GM19397 (cell line): ENCODE measurements at regions not wholly inside any gene's neighbourhood (a gene's known extent, or its start where the extent isn't known, plus 50 kb on each side); places are given as distances from the start of the nearest gene placed in this dataset.
A peak's percentile ranks its signal among the peaks of the same experiment; 100 is the strongest.
"Not testable (repeated sequence)": the region's sequence is repeated elsewhere in the genome, so short reads cannot be mapped to it uniquely, and the experiment has no call there.

ENCODE experiments used
- ATAC-seq: cut with Tn5 transposase; IDR thresholded peaks from one replicate; pipeline ENCODE4 v1.9.1; 2021; ENCODE audit warnings: mild to moderate bottlenecking, moderate library complexity; ENCODE audit not compliant: unreplicated experiment

DNA sequence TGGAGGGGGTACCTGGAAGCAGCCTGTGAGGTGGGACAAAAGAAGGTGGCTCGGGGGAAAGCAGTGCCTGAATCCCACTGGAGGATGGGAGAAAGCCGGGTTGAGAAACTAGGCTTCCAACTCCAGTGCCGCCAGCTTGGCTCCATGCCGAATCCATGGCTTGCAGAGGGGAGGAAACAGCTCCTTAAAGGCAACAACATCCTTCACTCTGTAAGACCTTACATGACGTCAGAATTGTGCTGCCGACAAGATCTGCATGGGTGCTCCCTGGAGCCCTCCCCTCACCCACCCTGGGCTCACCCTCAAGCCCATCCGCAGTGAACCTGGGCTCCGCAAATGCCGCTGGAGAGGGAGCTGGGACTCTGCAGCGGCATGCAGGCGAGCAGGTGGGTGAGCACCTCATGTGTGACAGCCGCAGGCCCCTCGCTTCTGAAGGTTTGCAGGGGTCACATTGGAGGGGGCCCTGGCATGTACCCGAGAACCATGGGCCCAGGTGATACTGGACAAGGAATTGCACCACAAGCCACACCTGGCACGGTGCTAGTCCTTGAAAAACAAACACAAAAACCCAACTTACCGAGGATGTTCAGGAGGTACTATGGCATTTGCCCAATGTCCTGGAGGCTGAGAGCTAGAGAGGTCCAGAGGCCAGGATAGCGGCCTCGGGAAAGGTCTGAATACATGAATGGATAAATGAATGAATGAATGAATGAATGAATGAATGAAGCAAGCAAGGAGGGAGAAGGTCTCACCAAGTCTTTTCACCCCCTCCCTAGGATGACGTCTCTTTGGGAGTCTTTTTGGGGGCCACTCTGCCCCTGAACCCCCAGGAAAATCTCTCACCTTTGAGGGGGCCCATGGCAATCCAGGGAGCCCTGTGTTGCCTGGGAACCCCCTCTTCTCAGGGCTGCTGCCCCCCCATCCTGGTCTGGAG is 238.6 kb upstream of the SHH start:
- ATAC-seq: no peak

DNA sequence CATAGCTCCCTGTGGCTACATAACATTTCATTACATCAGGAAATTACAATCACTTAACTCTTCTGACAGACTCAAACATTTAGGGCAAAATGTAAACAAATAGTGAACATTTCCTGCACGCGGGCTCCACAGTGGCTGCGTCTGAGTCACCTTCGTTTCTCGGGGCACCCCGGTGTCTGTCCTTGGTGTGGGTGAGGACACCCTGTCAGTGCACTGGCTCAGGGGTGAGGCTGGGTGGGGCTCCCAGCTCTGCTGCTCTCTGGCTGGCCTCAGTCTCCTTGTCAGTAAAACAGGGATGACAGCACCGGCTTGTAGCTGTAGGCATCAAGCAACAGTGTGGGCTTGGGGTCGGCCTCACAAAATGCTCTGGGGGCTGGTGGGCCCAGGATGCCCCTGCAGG is 237.1 kb upstream of the SHH start:
- ATAC-seq: no peak

DNA sequence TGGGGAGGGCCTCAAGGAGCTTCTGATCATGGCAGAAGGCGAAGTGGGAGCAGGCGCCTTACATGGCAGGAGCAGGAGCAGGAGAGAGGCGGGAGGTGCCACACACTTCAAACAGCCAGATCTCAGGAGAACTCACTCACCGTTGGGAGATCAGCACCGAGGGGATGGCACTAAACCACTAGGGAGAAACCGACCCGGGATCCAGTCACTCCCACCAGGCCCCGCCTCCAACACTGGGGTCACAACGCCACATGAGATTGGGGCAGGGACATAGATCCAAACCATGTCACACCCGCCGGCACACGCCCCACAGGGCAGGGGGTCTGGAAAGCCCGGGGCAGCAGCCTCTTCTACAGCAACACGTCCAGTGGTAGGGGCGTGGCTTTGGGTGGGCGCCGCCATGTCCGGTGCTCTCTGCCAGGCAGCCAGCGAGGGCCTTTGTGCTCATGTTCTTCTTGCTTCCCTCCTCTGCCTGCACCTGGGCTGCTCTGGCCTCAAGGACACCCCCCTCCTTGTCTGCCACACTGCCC is 233.8 kb upstream of the SHH start:
- ATAC-seq: no peak

DNA sequence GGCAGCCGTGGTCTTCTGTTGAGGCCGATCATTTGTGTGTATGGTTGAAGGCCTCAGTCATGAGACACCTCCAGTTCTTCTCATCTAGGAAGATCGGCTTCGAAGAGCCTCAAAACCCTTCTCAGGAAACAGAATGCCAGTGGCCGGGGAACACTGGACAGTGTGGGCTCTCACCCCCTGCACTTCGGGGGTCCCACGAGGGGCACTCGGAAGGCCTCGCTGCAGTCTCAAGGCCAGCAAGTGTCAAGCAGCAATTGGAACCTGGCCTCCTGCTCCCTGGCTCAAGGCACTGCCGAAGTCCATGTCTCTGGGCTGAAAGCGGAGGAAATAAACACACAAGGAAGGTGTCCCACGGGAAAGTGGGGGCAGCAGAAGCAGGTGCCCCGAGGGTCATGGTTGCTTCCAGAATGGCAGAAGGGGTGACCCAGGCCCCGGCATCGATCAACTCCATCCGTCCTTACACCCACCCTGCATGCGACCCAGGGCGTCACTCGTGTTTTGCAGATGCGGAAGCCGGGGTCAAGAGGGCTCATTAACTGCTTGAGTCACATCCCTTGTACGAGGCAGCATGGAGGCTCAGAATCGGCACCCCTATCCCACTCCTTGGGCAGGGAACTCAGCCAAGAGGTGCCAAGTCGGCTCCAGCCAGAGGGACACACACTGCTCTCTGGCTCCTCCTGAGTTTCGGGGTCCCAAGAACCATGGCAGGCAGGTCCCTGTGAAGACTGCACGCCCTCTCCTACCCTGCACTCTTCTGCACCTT is 231.3 kb upstream of the SHH start:
- no peak for ATAC-seq

DNA sequence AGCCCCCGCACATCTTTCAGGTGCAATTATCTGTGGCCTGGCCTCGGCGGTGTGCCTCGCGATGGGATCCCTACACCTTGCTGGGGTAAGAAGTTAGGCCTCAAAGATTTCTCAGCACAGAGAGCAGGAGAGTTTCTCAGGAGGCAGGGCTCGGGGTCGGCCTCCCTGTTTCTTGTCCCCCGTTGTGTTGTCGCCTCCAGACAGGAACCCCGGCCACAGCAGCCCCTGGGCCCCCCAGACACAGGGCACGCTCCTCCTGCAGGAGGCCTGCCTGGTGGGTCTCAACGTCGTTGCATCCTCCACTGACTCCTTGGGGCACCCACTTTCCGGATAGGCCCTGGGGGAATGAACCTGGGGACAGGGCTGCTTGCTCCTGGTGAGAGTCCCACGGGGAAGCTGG is 229.1 kb upstream of the SHH start:
- no peak for ATAC-seq

DNA sequence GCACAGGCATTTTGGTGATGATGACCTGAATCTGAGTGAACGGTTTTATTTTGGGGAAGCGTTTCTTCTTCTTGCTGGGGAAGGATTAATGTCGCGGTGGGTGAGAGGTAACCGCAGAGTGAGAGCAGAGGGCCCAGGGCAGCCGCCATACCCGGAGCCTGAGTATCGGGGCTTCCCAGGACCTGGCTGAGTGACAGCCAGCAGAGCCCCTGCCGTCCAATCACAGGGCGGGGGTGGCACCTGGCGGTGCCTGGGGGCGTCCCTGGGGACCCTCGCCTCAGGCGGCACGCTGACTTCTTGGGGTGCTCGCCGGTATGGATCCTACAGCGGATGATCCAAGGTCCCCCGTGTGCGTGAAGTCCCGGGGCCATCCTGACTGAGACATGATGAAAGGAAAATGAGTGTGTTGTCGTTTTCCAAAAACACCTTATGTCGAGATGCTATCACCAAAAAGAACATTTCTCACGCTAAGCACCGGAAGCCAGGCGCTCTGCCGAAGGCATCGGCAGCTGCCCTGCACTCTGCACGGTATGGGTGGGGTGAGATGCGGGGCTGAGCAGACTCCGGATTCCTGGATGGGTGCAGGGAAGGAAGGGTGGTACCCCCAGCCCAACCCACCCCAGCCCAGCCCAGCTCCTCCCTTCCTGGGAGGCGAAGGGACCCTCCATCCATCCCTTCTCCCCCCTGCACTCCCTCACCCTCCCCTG is 227.9 kb upstream of the SHH start:
- ATAC-seq: no peak

DNA sequence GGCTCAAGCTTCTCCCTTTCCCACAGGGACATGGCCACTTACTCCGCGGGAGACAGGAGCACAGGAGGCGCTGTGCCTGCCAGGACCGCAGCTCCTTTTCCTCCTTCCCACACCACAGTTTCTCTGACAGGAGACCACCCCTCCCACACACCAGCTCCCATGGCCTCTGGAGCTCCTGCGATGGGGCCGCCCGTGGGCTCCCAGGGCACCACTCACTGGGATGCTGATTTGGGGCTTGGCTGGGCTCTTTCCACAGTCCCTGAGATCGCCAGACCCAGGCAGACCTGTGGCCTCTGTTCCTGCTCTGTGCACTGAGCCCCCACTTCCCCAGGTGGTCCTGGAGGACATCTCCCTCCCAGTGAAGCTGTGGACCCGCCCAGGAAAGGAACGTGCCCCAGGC is 226.9 kb upstream of the SHH start:
- ATAC-seq: no peak

DNA sequence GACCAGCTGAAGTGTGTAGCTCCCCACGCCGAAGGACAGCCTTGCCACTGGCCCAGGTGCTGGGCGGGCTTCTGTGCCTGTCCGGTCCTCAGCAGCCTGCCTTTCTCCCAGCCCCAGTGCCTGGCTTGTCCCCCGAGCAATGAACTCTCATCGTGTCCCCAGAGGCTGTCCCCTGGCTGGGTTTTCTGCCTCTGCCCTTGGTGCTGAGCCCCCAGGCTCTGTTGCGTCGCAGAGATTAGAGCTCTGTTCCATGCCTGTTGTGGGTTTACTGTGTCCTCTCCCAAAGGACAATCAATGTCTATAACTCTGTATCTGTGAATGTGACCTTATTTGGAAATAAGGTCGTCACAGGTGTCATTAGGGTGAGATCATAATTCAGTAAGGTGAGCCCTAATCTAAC is 226.1 kb upstream of the SHH start:
- no peak for ATAC-seq

DNA sequence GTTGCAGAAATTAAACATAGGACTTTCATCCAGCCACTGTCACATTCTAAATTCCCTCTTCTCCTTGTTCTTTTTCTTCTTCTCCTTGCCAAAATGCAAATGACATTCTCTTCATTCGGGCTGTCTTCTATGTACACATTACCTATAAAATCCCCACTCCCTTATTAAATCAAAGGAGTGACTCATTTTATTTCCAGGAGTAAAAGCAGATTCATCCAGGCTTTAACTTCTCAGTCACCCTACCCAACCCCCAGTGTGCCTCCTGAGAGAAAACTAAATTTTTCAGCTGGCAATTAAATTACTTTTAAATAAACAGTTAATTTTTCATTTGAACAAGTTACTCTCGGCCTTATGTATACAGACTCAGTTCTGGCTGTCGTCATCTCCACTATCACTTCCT is 223.9 kb upstream of the SHH start:
- no peak for ATAC-seq

DNA sequence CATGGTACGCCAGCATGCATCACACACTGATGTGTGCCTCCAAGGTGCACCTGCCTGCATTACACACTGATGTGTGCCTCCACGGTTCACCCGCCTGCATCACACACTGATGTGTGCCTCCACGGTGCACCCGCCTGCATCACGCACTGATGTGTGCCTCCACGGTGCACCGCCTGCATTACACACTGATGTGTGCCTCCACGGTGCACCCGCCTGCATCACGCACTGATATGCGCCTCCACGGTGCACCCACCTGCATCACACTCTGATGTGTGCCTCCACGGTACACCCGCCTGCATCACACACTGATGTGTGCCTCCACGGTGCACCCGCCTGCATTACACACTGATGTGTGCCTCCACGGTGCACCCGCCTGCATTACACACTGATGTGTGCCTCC is 223.1 kb upstream of the SHH start:
- not testable (repeated sequence) for ATAC-seq

DNA sequence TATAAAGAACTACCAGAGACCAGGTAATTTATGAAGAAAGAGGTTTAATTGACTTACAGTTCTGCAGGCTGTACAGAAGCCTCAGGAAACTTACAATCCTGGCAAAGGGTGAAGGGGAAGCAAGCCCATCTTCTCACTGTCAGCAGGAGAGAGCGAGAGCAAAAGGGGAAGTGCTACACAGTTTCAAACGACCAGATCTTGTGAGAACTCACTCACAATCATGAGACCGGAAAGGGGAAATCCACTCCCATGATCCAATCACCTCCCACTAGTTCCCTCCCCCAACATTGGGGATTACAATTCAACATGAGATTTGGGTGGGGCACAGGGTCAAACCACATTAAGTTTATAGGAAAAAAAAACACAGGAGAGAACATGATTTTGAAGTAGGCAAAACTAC is 222.1 kb upstream of the SHH start:
- ATAC-seq: peak; percentile 53

DNA sequence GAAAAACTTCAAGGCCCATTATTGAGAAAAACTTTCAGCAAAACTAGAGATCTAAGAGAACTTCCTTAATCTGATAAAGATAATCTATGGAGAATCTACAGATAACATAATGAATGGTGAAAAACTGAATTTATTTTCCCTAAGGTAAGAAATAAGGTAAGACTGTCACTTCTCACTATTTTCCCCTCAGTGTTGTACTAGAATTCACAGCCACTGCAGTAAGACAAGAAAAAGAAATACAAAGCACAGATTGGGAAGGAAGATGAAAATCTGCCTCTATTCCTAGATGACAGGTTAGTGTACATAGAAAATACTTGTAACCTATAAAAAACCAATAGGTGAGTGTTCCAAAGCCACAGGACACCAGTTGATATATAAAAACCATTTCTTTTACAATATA is 220.7 kb upstream of the SHH start:
- ATAC-seq: no peak

DNA sequence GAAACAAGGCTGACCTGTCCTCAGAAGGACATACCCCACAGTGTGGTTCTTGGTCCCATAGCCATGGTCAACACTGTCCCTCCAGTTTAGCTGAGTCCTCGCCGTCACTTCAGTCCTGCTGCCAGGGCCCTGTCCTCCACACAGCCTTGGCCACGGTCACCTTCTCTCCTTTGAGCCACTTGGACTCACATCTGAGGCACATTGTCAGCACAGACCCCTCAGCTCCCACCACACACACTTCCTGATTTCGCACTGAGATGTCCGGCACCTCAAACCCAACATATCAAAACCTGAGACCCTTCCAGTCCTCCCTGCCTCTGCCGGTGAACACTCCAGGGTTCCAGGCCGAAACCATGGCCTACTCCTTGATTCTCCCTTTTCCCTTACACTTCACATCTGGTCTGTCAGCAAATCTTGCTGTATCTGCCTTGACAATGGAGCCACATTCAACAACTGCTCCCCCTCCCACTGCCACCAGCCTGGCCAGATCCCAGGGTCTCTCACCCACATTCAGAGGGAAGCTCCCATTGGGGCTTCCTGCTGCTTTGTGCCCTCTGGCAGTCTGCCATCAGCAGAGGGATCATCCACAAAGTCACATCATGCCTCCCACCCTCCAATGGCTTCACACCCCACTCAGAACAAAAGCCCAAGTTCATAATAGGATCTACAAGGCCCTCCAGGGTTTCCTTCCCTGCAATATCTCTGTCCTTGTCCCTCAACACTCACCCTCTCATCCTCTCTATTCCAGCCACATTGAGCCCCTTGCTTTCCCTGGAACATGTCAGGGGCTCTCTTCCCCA is 219.6 kb upstream of the SHH start:
- no peak for ATAC-seq

DNA sequence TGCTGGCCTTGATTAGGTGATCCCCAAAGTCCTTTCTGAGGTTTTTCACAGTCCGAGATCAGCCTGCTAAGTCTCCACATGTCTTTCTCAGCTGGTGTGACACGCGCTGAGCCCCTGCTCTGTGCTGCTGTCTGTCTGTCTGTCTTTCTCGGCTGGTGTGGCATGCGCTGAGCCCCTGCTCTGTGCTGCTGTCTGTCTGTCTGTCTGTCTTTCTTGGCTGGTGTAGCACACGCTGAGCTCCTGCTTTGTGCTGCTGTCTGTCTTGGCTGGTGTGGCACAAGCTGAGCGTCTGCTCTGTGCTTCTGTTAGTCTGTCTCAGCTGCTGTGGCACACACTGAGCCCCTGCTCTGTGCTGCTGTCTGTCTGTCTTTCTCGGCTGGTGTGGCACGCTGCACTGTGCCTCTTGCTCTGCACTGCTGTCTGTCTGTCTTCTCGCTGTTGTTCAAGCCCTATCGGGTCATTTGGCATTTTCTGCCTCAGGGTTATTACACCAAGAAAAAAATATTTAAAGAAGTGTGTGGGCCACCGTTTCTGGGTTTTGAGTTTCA is 217.3 kb upstream of the SHH start:
- ATAC-seq: no peak

DNA sequence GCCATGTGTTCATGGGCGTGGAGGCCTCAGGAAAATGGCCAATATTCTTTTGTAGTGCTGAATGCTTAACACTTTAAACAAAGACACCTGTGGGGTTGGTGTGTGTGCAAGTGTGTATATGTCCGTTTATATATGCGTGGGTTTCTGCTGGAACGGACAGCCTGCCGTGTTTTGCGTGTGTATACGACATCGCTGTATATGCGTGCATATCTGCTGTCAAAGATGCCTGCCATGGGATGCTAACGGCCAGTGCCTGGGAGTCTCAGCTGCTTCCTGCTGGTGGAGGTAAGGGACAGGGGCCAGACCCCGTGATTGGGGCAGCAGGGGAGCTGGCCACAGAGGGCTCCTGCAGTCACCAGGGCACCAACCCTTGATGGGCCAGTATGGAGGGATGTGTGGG is 216.3 kb upstream of the SHH start:
- no peak for ATAC-seq

DNA sequence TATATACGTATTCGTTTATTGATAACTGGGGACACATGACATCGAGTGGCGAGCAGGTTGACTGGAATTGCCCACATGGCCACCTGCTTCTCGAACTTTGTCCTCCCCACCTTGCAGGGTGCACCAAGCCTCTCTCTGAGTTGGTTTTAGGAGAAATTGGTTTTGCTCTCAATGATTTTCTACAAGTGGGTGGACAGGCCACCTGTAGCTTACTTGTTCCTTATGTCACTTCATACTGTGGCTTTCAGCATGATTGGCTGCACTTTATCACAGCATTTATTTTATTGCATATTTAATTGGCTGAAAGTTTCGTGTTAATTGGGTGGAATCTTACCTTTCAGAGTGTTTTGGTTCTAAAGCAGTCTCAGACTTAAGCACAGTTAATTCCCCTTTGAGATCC is 215.6 kb upstream of the SHH start:
- ATAC-seq: no peak

DNA sequence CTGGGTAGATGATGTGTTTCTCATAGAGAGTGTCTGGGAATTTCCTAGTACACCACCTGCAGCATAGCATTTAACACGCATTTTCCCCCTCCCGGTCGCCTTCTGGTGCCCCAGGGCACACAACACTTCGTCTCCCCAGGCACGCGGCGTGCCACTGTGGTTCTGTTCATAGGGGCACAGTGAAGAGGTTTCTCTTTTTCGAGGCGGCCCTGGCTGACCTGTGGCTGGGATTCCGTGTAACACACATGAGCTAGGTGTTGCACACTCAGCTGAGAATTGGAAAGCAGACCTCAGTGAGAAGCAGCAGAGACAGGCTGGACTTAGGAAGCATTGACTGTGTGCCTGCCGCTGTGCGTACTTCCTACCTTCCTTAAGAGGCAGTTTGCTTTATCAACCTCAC is 214.3 kb upstream of the SHH start:
- no peak for ATAC-seq

DNA sequence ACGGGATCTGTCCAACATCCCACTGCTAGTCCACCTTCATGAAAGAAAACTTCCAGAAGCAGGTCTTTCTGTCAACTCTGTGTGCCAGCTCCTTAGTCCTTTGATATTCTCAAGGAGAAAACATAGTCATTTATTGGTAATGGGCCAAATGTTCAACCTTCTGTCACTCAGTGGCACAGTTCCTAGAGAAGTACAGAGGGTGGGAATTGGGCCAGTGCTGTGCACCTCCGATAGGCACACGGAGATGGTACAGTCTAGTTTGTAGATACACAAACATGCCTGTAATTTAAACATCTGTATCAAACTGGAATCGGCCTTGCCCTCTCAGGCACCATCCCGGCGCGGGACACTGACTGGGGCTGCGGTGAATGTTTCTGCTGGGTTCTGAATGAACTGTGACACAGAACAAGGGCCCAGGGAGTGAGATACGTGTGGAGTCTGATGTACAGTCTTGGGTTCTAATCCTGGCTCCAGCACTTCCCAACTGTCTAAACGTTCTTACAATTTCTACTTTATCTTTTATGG is 213.9 kb upstream of the SHH start:
- no peak for ATAC-seq

DNA sequence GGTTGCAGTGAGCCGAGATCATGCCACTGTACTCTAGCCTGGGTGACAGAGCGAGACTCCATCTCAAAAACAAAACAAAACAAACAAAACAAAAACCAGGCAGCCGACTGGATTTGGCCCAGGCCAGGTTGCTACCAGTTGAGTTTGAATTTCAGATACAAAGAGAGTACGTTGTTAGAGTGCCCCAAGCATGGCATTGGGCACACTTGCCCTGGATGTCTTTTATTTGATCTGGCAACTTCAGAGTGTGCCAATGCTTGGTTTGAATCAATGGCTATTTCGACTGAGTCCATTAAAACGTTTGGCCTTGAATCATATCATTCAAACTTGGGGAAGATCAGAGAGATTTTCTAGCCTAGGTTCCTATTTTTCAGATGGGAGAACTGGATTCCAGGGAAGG is 213.4 kb upstream of the SHH start:
- no peak for ATAC-seq

DNA sequence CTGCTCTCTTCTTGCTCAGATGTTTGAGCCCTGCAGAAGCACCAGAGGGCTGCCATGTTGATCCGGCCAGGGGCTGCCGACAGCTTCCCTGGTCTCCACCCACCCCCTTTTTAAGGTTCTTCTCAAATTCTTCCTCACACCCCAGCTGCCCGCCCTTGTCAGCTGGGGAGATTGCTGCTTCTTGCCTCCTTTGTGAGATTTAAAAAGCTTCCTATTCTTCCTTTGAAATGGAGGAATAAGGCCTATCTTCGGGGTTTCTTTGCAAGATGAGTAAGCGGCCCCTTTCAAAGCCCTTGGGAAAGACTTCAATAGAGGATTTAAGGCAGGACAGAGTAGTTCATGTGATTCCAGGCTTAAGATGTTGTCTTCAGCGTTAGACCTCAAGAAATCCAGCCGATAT is 211.9 kb upstream of the SHH start:
- no peak for ATAC-seq
